ENCODE measurements at regions not wholly inside any gene's neighbourhood (a gene's known extent, or its start where the extent isn't known, plus 50 kb on each side); places are given as distances from the start of the nearest gene placed in this dataset.

DNA sequence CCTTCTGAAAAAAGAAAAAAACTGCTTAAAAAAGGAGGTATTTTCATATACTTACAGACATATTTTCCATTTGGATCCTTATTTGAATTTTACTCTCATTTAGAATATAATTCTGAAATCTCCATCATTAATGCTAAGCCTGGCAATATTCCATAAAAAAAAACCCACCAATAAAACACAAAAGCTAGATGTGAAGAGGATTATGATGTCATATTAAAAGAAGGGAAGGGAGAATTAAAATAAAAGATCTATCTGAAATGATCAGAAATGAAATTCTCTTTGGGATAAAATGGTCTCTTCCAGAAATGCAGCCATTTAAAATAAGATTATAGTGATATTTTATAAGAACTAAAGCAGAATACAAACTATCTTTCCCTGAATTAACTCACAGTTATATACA, 206.7 kb upstream of the CAMK1G start:
- Histone ChIP-seq H3K27me3 (ENCODE audit: control insufficient read depth, insufficient read depth, low read length) (no peaks in the 10 kb centered on the region), H3K4me3 (ENCODE audit: low read length) (no peak overlapping the region), H3K9me3 (replicated peaks; ENCODE audit: low read length) (no peaks in the 10 kb centered on the region), H3K36me3 (ENCODE audit: insufficient read depth, low read length) (no peaks in the 10 kb centered on the region), H3K4me2 (ENCODE audit: low read length) (no peak overlapping the region), H3K4me1 (ENCODE audit: control insufficient read depth, insufficient read depth, low read length) (peaks cover 22% of the 10 kb centered on the region), H3K9ac (ENCODE audit: low read depth, low read length) (no peak overlapping the region)

DNA sequence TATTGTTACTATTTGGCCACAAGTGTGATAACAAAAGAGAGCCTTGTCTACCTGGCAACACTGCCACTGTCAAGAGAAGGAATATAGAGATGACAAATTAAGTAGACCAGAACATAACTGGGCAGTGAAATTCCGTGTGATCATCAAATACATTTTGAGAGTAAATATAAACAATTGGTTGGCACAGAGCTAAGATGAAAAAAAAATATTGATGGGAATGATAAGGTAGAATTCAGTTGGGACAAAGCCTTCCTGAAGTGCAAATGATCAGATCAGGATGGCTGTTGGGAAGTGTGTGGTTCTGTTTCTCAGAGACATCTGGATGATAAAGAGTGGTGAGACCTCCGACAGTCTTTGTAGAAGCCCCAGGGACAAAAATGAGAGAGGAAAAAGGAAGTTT, 205.5 kb upstream of the CAMK1G start:
- Histone ChIP-seq H3K27me3 (ENCODE audit: control insufficient read depth, insufficient read depth, low read length) (no peaks in the 10 kb centered on the region), H3K4me2 (ENCODE audit: low read length) (no peak overlapping the region), H3K4me1 (ENCODE audit: control insufficient read depth, insufficient read depth, low read length) (peaks cover 22% of the 10 kb centered on the region), H3K9ac (ENCODE audit: low read depth, low read length) (no peak overlapping the region), H3K4me3 (ENCODE audit: low read length) (no peak overlapping the region), H3K36me3 (ENCODE audit: insufficient read depth, low read length) (no peaks in the 10 kb centered on the region), H3K9me3 (replicated peaks; ENCODE audit: low read length) (no peaks in the 10 kb centered on the region)

DNA sequence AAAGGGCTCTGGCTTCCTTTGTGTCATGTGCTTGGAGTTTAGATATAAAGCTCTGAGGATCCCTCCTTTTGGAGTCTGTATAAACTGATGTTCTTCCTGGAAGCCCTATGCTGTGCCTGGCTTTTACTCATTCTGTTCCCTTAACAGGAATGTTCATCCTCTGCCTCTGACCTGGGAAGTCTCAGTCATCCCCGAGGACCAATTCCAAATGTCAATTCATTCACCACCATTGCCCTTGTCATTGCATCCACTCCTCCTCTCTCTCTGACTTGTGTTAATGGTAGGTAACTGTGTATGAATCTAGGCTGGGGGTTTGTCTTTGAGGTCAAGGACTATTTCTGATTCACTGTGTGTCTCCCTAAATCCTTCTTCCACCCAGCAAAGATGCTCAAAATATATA, 204.2 kb upstream of the CAMK1G start:
- no peak overlapping the region for H3K9ac ChIP-seq (ENCODE audit: low read depth, low read length)
- H3K4me1 ChIP-seq (ENCODE audit: control insufficient read depth, insufficient read depth, low read length), result peaks cover 22% of the 10 kb centered on the region
- H3K4me2 ChIP-seq (ENCODE audit: low read length), result no peak overlapping the region
- no peak overlapping the region for H3K4me3 ChIP-seq (ENCODE audit: low read length)
- H3K36me3 ChIP-seq (ENCODE audit: insufficient read depth, low read length), result no peaks in the 10 kb centered on the region
- H3K9me3 ChIP-seq (replicated peaks; ENCODE audit: low read length), result no peaks in the 10 kb centered on the region
- H3K27me3 ChIP-seq (ENCODE audit: control insufficient read depth, insufficient read depth, low read length), result no peaks in the 10 kb centered on the region

DNA sequence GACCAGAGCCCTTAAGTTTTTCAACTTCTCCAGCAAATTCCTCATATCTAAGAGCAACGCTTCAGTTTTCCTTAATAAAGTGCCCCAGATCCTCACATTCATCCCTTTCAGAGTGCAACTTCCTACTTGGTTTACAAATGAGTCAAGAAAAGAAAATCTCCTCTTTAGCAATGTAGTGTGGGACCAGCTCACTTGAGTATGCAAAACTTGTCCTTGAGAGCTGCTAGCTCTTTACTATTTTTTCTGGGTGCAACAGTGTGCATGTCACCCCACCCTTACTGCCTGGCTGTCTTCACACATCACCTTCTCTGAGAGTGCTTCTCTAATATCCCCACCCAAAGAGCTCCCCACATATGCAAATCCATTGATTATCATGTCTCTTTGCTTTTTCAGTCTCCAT, 203.1 kb upstream of the CAMK1G start:
- H3K4me1 ChIP-seq (ENCODE audit: control insufficient read depth, insufficient read depth, low read length), result peaks cover 16% of the 10 kb centered on the region

DNA sequence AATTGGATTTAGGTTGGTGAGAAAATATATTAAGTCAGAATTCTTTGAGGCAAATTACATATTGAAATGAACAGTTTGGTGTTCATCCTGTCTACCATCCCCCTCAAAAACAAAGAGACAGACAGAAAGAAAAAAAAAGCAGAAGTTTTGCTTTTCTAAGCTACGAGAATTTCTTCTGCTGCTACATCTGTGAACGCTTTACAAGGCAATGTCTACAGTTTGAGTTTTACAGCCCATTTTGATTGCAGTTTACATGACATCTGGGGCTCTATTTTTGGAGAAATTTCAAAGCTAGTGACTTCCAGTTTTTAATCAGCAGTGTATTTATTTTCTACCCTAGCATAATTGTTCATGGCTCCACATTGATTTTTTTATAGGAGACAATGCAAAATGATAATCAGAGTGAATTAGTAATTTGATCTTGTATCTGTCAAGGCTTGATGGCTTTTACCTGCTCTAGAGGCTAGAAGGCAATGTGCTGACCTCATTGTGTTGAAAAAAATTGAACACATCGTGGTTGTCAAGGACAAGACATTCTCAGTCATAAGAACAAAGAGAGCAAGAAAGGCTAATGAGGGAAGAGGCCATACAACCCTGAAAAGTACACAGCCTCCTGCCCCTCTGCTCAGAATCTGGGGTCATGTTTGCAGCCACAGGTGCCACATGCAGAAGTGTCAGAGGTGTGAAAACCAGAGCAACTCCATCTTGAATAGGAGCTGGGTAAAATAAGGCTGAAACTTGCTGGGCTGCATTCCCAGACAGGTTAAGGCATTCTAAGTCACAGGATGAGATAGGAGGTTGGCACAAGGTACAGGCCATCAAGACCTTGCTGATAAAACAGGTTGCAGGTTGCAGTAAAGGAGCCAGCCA, 201.0 kb upstream of the CAMK1G start:
- no peak overlapping the region for H3K4me2 ChIP-seq (ENCODE audit: low read length)
- peaks cover 3% of the 10 kb centered on the region for H3K4me1 ChIP-seq (ENCODE audit: control insufficient read depth, insufficient read depth, low read length)
- no peaks in the 10 kb centered on the region for H3K36me3 ChIP-seq (ENCODE audit: insufficient read depth, low read length)
- H3K27me3 ChIP-seq (ENCODE audit: control insufficient read depth, insufficient read depth, low read length), result no peaks in the 10 kb centered on the region
- H3K9me3 ChIP-seq (replicated peaks; ENCODE audit: low read length), result no peaks in the 10 kb centered on the region
- H3K4me3 ChIP-seq (ENCODE audit: low read length), result no peak overlapping the region
- no peak overlapping the region for H3K9ac ChIP-seq (ENCODE audit: low read depth, low read length)

More for the DNA sequence above, 203.1 kb upstream of the CAMK1G start:
- Histone ChIP-seq H3K9me3 (replicated peaks; ENCODE audit: low read length) (no peaks in the 10 kb centered on the region), H3K36me3 (ENCODE audit: insufficient read depth, low read length) (no peaks in the 10 kb centered on the region), H3K9ac (ENCODE audit: low read depth, low read length) (no peak overlapping the region), H3K27me3 (ENCODE audit: control insufficient read depth, insufficient read depth, low read length) (no peaks in the 10 kb centered on the region), H3K4me2 (ENCODE audit: low read length) (no peak overlapping the region), H3K4me3 (ENCODE audit: low read length) (no peak overlapping the region)

DNA sequence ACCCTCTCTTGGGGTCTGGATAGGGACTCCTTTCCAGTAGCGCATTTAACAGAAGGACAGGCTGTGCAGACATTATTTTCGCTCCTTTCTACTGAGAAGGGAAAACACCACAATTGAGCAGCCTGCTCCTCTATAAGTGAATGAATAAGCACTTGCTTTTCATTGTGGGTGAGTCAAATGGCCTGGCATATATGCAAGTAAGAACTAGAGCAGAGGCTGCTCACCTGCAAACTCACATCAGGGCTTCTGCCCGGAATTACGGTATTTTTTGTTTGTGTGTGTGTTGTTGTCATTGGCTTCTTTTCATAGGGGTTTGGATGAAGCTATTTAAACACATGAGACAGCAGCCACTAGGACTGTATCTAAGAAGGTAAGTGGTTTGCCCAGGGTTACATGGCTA, 200.1 kb upstream of the CAMK1G start:
- no peak overlapping the region for H3K9ac ChIP-seq (ENCODE audit: low read depth, low read length)
- no peaks in the 10 kb centered on the region for H3K9me3 ChIP-seq (replicated peaks; ENCODE audit: low read length)
- no peak overlapping the region for H3K4me3 ChIP-seq (ENCODE audit: low read length)
- H3K4me2 ChIP-seq (ENCODE audit: low read length), result no peak overlapping the region
- no peaks in the 10 kb centered on the region for H3K27me3 ChIP-seq (ENCODE audit: control insufficient read depth, insufficient read depth, low read length)
- H3K36me3 ChIP-seq (ENCODE audit: insufficient read depth, low read length), result no peaks in the 10 kb centered on the region
- H3K4me1 ChIP-seq (ENCODE audit: control insufficient read depth, insufficient read depth, low read length), result peaks cover 13% of the 10 kb centered on the region

DNA sequence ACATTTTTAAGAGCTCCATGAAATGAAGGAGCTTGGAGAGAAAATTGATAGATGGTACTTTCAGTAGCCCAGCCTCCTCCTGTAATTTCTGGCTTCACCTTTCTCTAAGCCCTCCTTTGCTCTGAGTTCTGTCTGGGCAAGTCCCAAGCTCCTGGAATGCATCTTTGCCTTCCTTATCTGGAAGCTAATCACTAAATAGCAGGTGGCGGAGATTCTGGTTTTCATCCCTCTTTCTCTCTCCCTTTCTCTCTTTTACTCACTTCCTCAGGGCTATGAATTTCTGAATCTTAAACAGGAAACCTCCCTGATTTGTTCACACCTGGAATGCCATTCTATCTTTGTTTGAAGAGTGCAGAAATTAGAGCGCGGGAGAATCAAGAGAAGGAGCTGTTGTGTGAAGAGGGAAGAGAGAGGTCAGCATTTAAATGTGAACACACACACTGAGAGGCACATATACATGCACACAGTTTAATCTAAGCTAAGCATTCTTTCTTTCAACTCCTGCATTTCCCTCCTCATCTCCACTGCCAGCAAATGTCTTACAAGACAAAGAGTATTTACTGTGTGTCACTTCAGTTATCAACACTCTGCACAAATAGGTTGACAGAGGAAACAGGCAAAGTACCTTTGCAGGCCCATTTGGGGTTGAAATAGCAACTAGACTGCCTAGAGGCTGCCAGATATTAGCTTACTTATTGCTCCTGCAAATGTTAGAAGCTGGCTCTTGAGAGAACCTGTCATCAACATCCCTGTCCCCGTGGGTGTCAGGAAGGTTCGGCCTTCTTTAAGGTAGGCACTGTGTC, 199.4 kb upstream of the CAMK1G start:
- no peak overlapping the region for H3K4me3 ChIP-seq (ENCODE audit: low read length)
- no peaks in the 10 kb centered on the region for H3K27me3 ChIP-seq (ENCODE audit: control insufficient read depth, insufficient read depth, low read length)
- no peak overlapping the region for H3K9ac ChIP-seq (ENCODE audit: low read depth, low read length)
- H3K9me3 ChIP-seq (replicated peaks; ENCODE audit: low read length), result no peaks in the 10 kb centered on the region
- no peak overlapping the region for H3K4me2 ChIP-seq (ENCODE audit: low read length)
- no peaks in the 10 kb centered on the region for H3K36me3 ChIP-seq (ENCODE audit: insufficient read depth, low read length)
- peaks cover 19% of the 10 kb centered on the region for H3K4me1 ChIP-seq (ENCODE audit: control insufficient read depth, insufficient read depth, low read length)

DNA sequence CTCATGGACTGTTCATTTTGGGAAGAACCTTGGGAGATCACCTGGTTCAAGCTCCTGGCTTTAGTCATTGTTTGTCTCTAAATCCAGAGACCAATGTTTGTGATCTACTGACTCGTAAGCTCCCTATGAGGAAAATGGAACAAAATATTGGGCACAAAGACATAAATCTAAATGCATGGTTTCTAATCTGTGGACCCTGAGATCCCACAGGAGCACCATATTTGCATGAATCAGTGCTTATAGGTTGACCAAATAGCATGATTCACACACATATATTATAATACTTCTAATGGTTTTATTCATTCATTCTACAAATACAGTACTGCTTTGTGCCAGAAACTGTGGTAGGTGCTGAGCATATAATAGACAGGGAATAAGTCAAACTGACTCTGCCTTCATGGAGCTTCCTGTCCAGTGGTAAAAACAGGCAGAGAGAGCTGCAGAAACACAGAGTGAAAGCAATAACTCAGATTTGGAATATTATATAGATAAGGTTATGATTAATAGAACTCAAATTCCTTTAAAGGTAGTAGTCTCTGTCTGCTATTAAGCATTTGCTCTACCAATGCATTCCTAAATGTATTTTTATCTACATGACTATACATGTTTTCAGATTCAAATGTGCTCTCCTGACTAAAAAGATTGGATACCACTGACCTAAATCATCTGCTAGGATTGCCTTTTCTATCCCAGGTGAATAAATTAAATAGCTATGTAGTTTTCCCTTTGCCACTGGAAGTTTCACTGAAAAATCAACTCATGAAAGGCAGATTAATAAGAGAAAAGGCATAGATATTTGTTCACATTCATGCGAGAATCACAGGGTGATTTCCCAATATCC, 198.6 kb upstream of the CAMK1G start:
- H3K9ac ChIP-seq (ENCODE audit: low read depth, low read length), result no peak overlapping the region
- no peaks in the 10 kb centered on the region for H3K36me3 ChIP-seq (ENCODE audit: insufficient read depth, low read length)
- H3K27me3 ChIP-seq (ENCODE audit: control insufficient read depth, insufficient read depth, low read length), result no peaks in the 10 kb centered on the region
- no peaks in the 10 kb centered on the region for H3K9me3 ChIP-seq (replicated peaks; ENCODE audit: low read length)
- peaks cover 28% of the 10 kb centered on the region for H3K4me1 ChIP-seq (ENCODE audit: control insufficient read depth, insufficient read depth, low read length)
- no peak overlapping the region for H3K4me3 ChIP-seq (ENCODE audit: low read length)
- H3K4me2 ChIP-seq (ENCODE audit: low read length), result no peak overlapping the region

DNA sequence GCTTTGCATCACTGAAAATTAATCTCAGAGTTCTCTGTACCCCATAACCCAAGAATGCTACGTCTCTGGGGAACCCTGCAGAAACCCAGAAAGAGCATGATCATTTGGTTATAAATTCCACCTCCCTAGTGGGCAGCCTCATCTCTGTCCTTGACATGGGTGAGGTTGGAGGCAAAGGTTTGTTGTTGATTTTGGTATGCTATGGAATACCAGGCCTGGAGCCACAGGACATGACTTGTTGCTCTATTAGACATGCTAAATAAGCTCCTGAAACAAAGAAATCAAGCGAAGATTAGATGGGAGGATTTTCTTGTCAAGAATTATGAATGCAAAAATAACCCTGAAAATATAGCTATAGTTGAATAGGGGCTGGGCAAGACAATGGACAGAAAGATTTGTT, 197.4 kb upstream of the CAMK1G start:
- no peaks in the 10 kb centered on the region for H3K36me3 ChIP-seq (ENCODE audit: insufficient read depth, low read length)
- peaks cover 29% of the 10 kb centered on the region for H3K4me1 ChIP-seq (ENCODE audit: control insufficient read depth, insufficient read depth, low read length)
- H3K4me3 ChIP-seq (ENCODE audit: low read length), result no peak overlapping the region
- no peaks in the 10 kb centered on the region for H3K27me3 ChIP-seq (ENCODE audit: control insufficient read depth, insufficient read depth, low read length)
- no peaks in the 10 kb centered on the region for H3K9me3 ChIP-seq (replicated peaks; ENCODE audit: low read length)
- no peak overlapping the region for H3K4me2 ChIP-seq (ENCODE audit: low read length)
- H3K9ac ChIP-seq (ENCODE audit: low read depth, low read length), result no peak overlapping the region

DNA sequence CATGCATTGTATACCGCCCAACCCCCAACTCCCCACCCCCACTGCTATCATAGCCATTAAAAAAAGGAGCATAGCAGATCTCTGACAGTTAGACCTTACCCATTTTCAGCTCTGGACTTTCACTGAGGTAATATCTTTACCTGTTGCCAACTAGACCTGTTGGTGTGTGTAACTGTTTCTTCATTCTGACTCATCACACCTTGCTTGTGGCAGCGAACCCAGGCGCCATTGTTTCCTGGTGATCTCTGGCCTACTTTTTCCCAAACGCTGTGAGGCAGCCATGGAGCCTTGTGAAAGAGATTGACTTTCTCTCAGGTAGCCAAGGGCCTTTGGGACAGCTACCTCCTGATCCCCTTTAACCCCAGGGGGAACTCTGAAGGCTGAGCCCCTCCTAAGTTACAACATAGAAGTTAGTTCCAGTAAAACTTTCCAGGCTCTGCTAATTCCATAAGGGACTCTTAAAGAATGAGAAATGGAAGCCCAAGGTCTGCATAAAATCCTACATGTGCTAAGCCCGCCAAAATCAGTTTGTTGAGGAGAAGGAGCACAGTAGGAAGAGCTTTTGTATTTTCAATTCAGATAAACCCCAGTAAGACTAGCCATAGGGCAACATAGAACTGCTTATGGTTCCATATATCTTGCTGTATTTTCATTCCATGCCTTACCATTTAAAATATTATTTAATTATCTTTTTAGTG, 196.1 kb upstream of the CAMK1G start:
- Histone ChIP-seq H3K9ac (ENCODE audit: low read depth, low read length) (peak overlapping the region; percentile 15), H3K27me3 (ENCODE audit: control insufficient read depth, insufficient read depth, low read length) (no peaks in the 10 kb centered on the region), H3K4me1 (ENCODE audit: control insufficient read depth, insufficient read depth, low read length) (peaks cover 29% of the 10 kb centered on the region), H3K4me3 (ENCODE audit: low read length) (no peak overlapping the region), H3K9me3 (replicated peaks; ENCODE audit: low read length) (no peaks in the 10 kb centered on the region), H3K4me2 (ENCODE audit: low read length) (peak overlapping the region; percentile 37), H3K36me3 (ENCODE audit: insufficient read depth, low read length) (no peaks in the 10 kb centered on the region)

DNA sequence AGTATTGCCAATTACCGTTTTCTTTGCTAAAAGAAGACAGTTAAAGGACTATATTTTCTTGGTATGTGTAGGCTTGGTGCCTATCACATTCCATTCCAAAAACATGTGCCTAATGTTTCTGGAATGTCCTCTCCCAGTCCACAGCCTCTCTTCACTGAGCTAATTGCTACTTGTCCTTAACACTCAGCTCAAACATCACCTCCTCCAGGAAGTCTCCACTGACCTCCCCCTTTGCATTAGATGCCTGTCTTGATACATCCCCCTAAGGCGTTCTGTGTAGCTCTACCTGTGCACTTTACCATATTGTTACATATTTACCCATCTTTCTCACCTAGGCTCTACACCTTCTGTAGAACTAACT, 195.6 kb upstream of the CAMK1G start:
- H3K4me1 ChIP-seq (ENCODE audit: control insufficient read depth, insufficient read depth, low read length), result peaks cover 29% of the 10 kb centered on the region
- H3K4me3 ChIP-seq (ENCODE audit: low read length), result no peak overlapping the region

More for the DNA sequence above, 195.6 kb upstream of the CAMK1G start:
- Histone ChIP-seq H3K9ac (ENCODE audit: low read depth, low read length) (peak overlapping the region; percentile 15), H3K4me2 (ENCODE audit: low read length) (peak overlapping the region; percentile 37), H3K27me3 (ENCODE audit: control insufficient read depth, insufficient read depth, low read length) (no peaks in the 10 kb centered on the region), H3K36me3 (ENCODE audit: insufficient read depth, low read length) (no peaks in the 10 kb centered on the region), H3K9me3 (replicated peaks; ENCODE audit: low read length) (no peaks in the 10 kb centered on the region)
